ENCODE measurements at regions not wholly inside any gene's neighbourhood (a gene's known extent, or its start where the extent isn't known, plus 50 kb on each side); places are given as distances from the start of the nearest gene placed in this dataset.

DNA sequence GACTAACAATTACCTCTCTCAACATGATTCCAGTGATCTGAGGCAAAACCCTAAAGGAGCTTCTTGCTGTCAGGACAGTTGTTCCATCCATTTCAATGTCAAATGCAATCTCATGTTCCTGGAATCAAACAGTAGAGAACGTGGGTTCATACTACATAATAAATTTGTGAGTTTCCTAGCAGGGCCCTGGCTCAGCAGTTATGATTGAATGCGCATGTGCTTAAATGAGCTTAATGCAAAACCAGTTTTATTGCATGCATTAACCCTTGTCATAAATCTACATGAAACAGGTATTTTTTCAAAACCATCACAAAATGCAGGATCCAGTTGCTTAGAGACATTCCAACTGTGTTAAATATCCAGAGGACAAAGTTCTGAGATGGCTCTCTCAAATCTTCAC lies 225.4 kb upstream of the TMEM72 start:
- Histone ChIP-seq H3K36me3 (no peaks in the 10 kb centered on the region), H3K4me3 (no peak overlapping the region), H3K9ac (no peak overlapping the region), H3K4me1 (no peaks in the 10 kb centered on the region), H3K27ac (no peak overlapping the region), H3F3A (ENCODE audit: low read depth) (no peaks in the 10 kb centered on the region), H4K20me1 (ENCODE audit: low read depth) (no peaks in the 10 kb centered on the region), H3K4me2 (no peak overlapping the region), H2AFZ (replicated peaks) (no peak overlapping the region), H3K9me3 (ENCODE audit: low read depth) (no peaks in the 10 kb centered on the region), H3K27me3 (no peaks in the 10 kb centered on the region), H3K79me2 (ENCODE audit: low read depth) (no peaks in the 10 kb centered on the region)
- Mint-ChIP-seq H3K9me3 (no peaks in the 10 kb centered on the region), H3K27me3 (ENCODE audit: insufficient read depth, low read depth) (no peaks in the 10 kb centered on the region), H3K4me1 (no peaks in the 10 kb centered on the region), H3K4me3 (no peak overlapping the region), H3K36me3 (no peaks in the 10 kb centered on the region), H3K27ac (no peak overlapping the region)
- no peak for DNase-seq (ENCODE audit: low spot score)
- no peak for TF ChIP-seq EZH2phosphoT487 (IDR thresholded peaks at IDR 0.05)
- TF ChIP-seq, protein P1, sequence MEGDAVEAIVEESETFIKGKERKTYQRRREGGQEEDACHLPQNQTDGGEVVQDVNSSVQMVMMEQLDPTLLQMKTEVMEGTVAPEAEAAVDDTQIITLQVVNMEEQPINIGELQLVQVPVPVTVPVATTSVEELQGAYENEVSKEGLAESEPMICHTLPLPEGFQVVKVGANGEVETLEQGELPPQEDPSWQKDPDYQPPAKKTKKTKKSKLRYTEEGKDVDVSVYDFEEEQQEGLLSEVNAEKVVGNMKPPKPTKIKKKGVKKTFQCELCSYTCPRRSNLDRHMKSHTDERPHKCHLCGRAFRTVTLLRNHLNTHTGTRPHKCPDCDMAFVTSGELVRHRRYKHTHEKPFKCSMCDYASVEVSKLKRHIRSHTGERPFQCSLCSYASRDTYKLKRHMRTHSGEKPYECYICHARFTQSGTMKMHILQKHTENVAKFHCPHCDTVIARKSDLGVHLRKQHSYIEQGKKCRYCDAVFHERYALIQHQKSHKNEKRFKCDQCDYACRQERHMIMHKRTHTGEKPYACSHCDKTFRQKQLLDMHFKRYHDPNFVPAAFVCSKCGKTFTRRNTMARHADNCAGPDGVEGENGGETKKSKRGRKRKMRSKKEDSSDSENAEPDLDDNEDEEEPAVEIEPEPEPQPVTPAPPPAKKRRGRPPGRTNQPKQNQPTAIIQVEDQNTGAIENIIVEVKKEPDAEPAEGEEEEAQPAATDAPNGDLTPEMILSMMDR (IDR thresholded peaks at IDR 0.05) = no peak
- no peak for TF ChIP-seq EZH2 (IDR thresholded peaks at IDR 0.05)

- Histone ChIP-seq H3K4me1 (no peaks in the 10 kb centered on the region), H3K27me3 (no peaks in the 10 kb centered on the region), H3K36me3 (no peaks in the 10 kb centered on the region), H3F3A (ENCODE audit: low read depth) (no peaks in the 10 kb centered on the region), H3K4me3 (no peak overlapping the region), H3K4me2 (no peak overlapping the region), H3K9me3 (ENCODE audit: low read depth) (no peaks in the 10 kb centered on the region), H2AFZ (replicated peaks) (no peak overlapping the region), H3K79me2 (ENCODE audit: low read depth) (no peaks in the 10 kb centered on the region), H4K20me1 (ENCODE audit: low read depth) (no peaks in the 10 kb centered on the region), H3K27ac (no peak overlapping the region), H3K9ac (no peak overlapping the region)
- Mint-ChIP-seq H3K4me3 (no peak overlapping the region), H3K4me1 (no peaks in the 10 kb centered on the region), H3K27me3 (ENCODE audit: insufficient read depth, low read depth) (no peaks in the 10 kb centered on the region), H3K9me3 (no peaks in the 10 kb centered on the region), H3K36me3 (no peaks in the 10 kb centered on the region), H3K27ac (no peak overlapping the region)
- TF ChIP-seq, protein P1 (IDR thresholded peaks at IDR 0.05) = peak; percentile 49
- no peak for TF ChIP-seq EZH2phosphoT487 (IDR thresholded peaks at IDR 0.05)
- peak; percentile 53 for DNase-seq (ENCODE audit: low spot score)
Measured at GRCh38 chr10:44689368-44689767, 221.8 kb upstream of the TMEM72 start.

DNA sequence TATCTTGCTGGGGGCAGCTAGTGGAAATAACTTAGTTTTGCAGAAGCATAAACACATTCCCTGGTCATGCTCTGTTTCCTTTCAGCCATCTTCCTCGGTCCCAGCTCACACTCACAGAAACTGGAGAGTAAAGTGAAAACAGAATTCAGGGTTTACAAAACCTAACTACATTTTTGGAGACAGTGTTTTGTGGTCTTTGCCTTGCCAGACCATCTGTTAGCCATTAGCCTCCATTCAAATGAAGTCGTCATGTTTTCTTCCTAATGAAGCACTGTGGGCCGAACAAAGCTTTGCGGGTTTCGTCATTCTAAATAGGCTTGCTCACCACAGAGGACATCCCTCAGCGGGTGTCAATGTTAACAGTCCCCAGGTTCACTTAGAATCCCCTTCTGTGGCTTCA lies 214.6 kb upstream of the TMEM72 start:
- H3F3A ChIP-seq (ENCODE audit: low read depth) = no peaks in the 10 kb centered on the region
- H2AFZ ChIP-seq (replicated peaks) = peak overlapping the region; percentile 56
- H3K36me3 Mint-ChIP-seq = no peaks in the 10 kb centered on the region
- no peaks in the 10 kb centered on the region for H3K4me1 ChIP-seq
- no peak overlapping the region for H3K4me3 Mint-ChIP-seq
- H3K9me3 ChIP-seq (ENCODE audit: low read depth) = no peaks in the 10 kb centered on the region
- no peak for DNase-seq (ENCODE audit: low spot score)
- no peak for TF ChIP-seq EZH2 (IDR thresholded peaks at IDR 0.05)
- TF ChIP-seq, protein P1 (IDR thresholded peaks at IDR 0.05) = no peak
- no peak for TF ChIP-seq EZH2phosphoT487 (IDR thresholded peaks at IDR 0.05)
- H3K9me3 Mint-ChIP-seq = no peaks in the 10 kb centered on the region
- no peaks in the 10 kb centered on the region for H3K27me3 ChIP-seq
- no peak overlapping the region for H3K4me3 ChIP-seq
- H3K4me2 ChIP-seq = no peak overlapping the region
- H3K36me3 ChIP-seq = no peaks in the 10 kb centered on the region
- no peaks in the 10 kb centered on the region for H3K27me3 Mint-ChIP-seq (ENCODE audit: insufficient read depth, low read depth)
- H3K79me2 ChIP-seq (ENCODE audit: low read depth) = no peaks in the 10 kb centered on the region
- H4K20me1 ChIP-seq (ENCODE audit: low read depth) = no peaks in the 10 kb centered on the region
- H3K9ac ChIP-seq = no peak overlapping the region
- no peak overlapping the region for H3K27ac Mint-ChIP-seq
- H3K27ac ChIP-seq = no peak overlapping the region
- H3K4me1 Mint-ChIP-seq = peaks cover 4% of the 10 kb centered on the region

GRCh38 chr10:44697116-44697515 lies 214.0 kb upstream of the TMEM72 start:
- Histone ChIP-seq H3K79me2 (ENCODE audit: low read depth) (no peaks in the 10 kb centered on the region), H3K9ac (no peak overlapping the region), H2AFZ (replicated peaks) (no peak overlapping the region), H3F3A (ENCODE audit: low read depth) (no peaks in the 10 kb centered on the region), H3K27me3 (no peaks in the 10 kb centered on the region), H4K20me1 (ENCODE audit: low read depth) (no peaks in the 10 kb centered on the region), H3K9me3 (ENCODE audit: low read depth) (peaks cover 3% of the 10 kb centered on the region), H3K4me2 (no peak overlapping the region), H3K36me3 (no peaks in the 10 kb centered on the region), H3K27ac (no peak overlapping the region), H3K4me1 (no peaks in the 10 kb centered on the region), H3K4me3 (no peak overlapping the region)
- no peak for TF ChIP-seq EZH2 (IDR thresholded peaks at IDR 0.05)
- TF ChIP-seq, protein P1 (IDR thresholded peaks at IDR 0.05) = no peak
- no peak for TF ChIP-seq EZH2phosphoT487 (IDR thresholded peaks at IDR 0.05)
- Mint-ChIP-seq H3K4me1 (peaks cover 4% of the 10 kb centered on the region), H3K36me3 (no peaks in the 10 kb centered on the region), H3K4me3 (no peak overlapping the region), H3K27me3 (ENCODE audit: insufficient read depth, low read depth) (no peaks in the 10 kb centered on the region), H3K27ac (no peak overlapping the region), H3K9me3 (no peaks in the 10 kb centered on the region)
- no peak for DNase-seq (ENCODE audit: low spot score)
